ENCODE measurements at regions not wholly inside any gene's neighbourhood (a gene's known extent, or its start where the extent isn't known, plus 50 kb on each side); places are given as distances from the start of the nearest gene placed in this dataset.

DNA sequence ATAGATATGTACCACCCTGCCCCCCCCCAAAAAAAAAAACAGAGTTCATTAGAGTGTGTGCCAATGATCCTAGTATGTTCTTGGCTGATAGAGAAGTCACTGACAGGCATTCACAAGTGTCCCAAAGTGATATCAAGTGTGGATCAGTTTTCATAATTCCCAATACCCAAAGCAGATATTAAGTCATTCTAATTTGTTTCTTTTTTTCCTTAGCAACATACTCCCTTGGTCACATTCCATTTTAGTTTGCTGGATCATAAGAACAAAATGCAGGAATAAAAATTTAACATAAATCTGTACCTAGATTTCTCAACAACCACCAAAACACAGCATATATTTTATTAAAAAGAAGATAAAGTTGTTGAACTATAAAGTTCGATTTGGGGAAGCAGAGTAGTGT, 129.8 kb upstream of the PALMD start:
- ATAC-seq (replicated peaks in 1 of 2), result no peak
- peaks cover 7% of the 10 kb centered on the region for H3K27me3 Mint-ChIP-seq (ENCODE audit: low read depth)

DNA sequence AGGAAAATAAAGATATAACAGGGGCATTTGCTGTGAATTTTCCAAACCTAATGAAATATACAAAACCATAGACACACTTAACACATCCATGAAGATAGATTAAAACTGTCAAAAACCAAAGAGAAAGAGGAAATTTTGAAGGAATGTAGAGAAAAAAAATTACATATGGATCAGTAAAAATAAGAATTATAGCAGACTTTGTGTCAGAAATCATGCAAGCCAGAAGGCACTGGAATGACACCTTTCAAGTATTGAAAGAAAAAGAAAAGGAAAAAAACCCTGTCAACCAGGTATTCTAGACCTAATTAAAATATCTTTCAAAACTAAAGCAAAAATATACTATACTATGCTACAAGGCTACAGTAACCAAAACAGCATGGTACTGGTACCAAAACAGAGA, 125.8 kb upstream of the PALMD start:
- H3K4me3 Mint-ChIP-seq, result no peak overlapping the region
- no peaks in the 10 kb centered on the region for H3K36me3 Mint-ChIP-seq (ENCODE audit: insufficient read depth in 2 of 2)
- no peaks in the 10 kb centered on the region for H3K27me3 Mint-ChIP-seq (ENCODE audit: low read depth)
- ATAC-seq (replicated peaks in 1 of 2) (no peak), DNase-seq (no peak)
- H3K9me3 Mint-ChIP-seq, result no peaks in the 10 kb centered on the region
- H3K4me1 Mint-ChIP-seq (ENCODE audit: low read depth), result no peaks in the 10 kb centered on the region
- H3K27ac Mint-ChIP-seq, result no peak overlapping the region

More for the DNA sequence above, 129.8 kb upstream of the PALMD start:
- H3K4me3 Mint-ChIP-seq, result no peak overlapping the region
- H3K27ac Mint-ChIP-seq, result no peak overlapping the region
- H3K4me1 Mint-ChIP-seq (ENCODE audit: low read depth), result no peaks in the 10 kb centered on the region
- no peaks in the 10 kb centered on the region for H3K36me3 Mint-ChIP-seq (ENCODE audit: insufficient read depth in 2 of 2)
- DNase-seq, result no peak
- H3K9me3 Mint-ChIP-seq, result no peaks in the 10 kb centered on the region

DNA sequence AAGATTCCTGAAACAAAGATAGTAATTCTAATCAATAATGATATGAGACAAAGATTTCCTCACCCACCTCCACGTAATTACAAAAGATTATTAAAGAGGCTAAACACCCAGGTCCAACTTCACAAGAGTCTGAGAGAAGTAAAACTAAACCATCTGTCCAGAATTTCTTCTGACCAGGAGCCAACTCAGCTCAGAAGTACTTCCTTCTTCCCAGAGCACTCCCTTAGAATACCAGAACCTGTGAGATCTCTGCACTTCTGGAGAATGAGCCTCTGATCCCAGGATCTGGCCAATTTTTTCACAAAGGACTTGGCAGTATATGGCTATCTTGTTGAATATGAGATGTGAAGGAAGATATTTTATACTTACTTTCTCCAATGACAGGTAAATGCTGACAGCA, 120.6 kb upstream of the PALMD start:
- Mint-ChIP-seq H3K4me3 (no peak overlapping the region), H3K27me3 (ENCODE audit: low read depth) (peaks cover 14% of the 10 kb centered on the region), H3K4me1 (ENCODE audit: low read depth) (no peaks in the 10 kb centered on the region), H3K9me3 (no peaks in the 10 kb centered on the region), H3K27ac (peak overlapping the region; percentile 7), H3K36me3 (ENCODE audit: insufficient read depth in 2 of 2) (no peaks in the 10 kb centered on the region)
- DNase-seq (no peak), ATAC-seq (replicated peaks in 1 of 2) (no peak)

GRCh38 chr1:99527078-99527477, 118.8 kb upstream of the PALMD start:
- no peaks in the 10 kb centered on the region for H3K36me3 Mint-ChIP-seq (ENCODE audit: insufficient read depth in 2 of 2)
- H3K4me1 Mint-ChIP-seq (ENCODE audit: low read depth), result no peaks in the 10 kb centered on the region
- no peak overlapping the region for H3K4me3 Mint-ChIP-seq
- no peaks in the 10 kb centered on the region for H3K9me3 Mint-ChIP-seq
- DNase-seq, result no peak
- H3K27ac Mint-ChIP-seq, result no peak overlapping the region
- H3K27me3 Mint-ChIP-seq (ENCODE audit: low read depth), result peaks cover 14% of the 10 kb centered on the region
- no peak for ATAC-seq (replicated peaks in 1 of 2)

DNA sequence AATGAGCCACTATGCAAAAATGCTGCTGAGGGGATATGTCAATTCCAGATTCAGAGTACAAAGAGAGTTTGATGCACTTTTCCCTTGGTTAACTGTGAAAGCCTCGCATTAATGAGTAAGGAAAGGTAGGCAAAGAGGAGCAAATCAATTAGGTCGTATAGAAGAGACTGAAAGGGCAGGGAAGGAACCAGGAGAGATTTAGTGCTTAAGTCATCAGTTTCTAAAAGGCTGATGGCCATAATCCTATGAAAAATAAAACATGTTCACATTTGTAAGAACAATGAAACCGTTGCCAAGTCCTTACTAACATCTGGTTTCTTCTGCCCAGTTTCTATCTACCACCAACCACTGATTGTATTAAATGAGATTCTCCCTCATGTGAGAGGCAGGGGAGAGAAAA, 118.4 kb upstream of the PALMD start:
- H3K36me3 Mint-ChIP-seq (ENCODE audit: insufficient read depth in 2 of 2), result no peaks in the 10 kb centered on the region
- no peaks in the 10 kb centered on the region for H3K4me1 Mint-ChIP-seq (ENCODE audit: low read depth)
- H3K9me3 Mint-ChIP-seq, result no peaks in the 10 kb centered on the region
- H3K27me3 Mint-ChIP-seq (ENCODE audit: low read depth), result peaks cover 14% of the 10 kb centered on the region
- no peak overlapping the region for H3K27ac Mint-ChIP-seq
- no peak for DNase-seq
- no peak for ATAC-seq (replicated peaks in 1 of 2)
- no peak overlapping the region for H3K4me3 Mint-ChIP-seq

DNA sequence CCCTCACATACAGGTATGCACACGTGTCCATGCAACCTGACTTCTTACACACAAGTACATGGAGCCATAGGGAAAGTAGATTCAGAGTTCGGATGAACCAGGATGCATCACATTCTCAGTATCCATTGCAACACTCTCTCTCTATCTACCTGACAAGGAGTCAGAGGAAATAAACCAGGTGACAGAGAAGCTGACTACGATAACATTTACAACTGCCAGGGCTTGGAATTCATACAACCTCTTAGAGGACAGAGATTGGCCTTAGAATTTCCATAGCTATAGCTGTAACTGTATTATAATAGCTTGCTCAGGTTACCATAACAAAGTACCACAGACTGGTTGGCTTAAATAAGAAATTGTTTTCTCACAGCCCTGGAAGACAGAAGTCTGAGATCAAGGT, 116.9 kb upstream of the PALMD start:
- no peaks in the 10 kb centered on the region for H3K9me3 Mint-ChIP-seq
- peaks cover 14% of the 10 kb centered on the region for H3K27me3 Mint-ChIP-seq (ENCODE audit: low read depth)
- H3K4me3 Mint-ChIP-seq, result no peak overlapping the region
- ATAC-seq (replicated peaks in 1 of 2), result no peak
- no peak for DNase-seq
- H3K27ac Mint-ChIP-seq, result no peak overlapping the region
- H3K36me3 Mint-ChIP-seq (ENCODE audit: insufficient read depth in 2 of 2), result no peaks in the 10 kb centered on the region
- H3K4me1 Mint-ChIP-seq (ENCODE audit: low read depth), result no peaks in the 10 kb centered on the region

- H3K36me3 Mint-ChIP-seq (ENCODE audit: insufficient read depth in 2 of 2), result no peaks in the 10 kb centered on the region
- H3K9me3 Mint-ChIP-seq, result no peaks in the 10 kb centered on the region
- H3K4me1 Mint-ChIP-seq (ENCODE audit: low read depth), result no peaks in the 10 kb centered on the region
- H3K27me3 Mint-ChIP-seq (ENCODE audit: low read depth), result peaks cover 14% of the 10 kb centered on the region
- no peak overlapping the region for H3K4me3 Mint-ChIP-seq
- H3K27ac Mint-ChIP-seq, result no peak overlapping the region
- ATAC-seq (replicated peaks in 1 of 2) (no peak), DNase-seq (no peak)
Observed at GRCh38 chr1:99531578-99532275, 114.2 kb upstream of the PALMD start.

- no peaks in the 10 kb centered on the region for H3K36me3 Mint-ChIP-seq (ENCODE audit: insufficient read depth in 2 of 2)
- H3K4me1 Mint-ChIP-seq (ENCODE audit: low read depth), result no peaks in the 10 kb centered on the region
- H3K27ac Mint-ChIP-seq, result no peak overlapping the region
- peaks cover 9% of the 10 kb centered on the region for H3K27me3 Mint-ChIP-seq (ENCODE audit: low read depth)
- ATAC-seq (replicated peaks in 1 of 2) (no peak), DNase-seq (no peak)
- H3K4me3 Mint-ChIP-seq, result no peak overlapping the region
- H3K9me3 Mint-ChIP-seq, result no peaks in the 10 kb centered on the region
Observed at GRCh38 chr1:99532276-99532580, 113.7 kb upstream of the PALMD start.

- no peak for DNase-seq
- Mint-ChIP-seq H3K36me3 (ENCODE audit: insufficient read depth in 2 of 2) (no peaks in the 10 kb centered on the region), H3K9me3 (no peaks in the 10 kb centered on the region), H3K4me3 (no peak overlapping the region), H3K27me3 (ENCODE audit: low read depth) (peaks cover 6% of the 10 kb centered on the region), H3K4me1 (ENCODE audit: low read depth) (no peaks in the 10 kb centered on the region), H3K27ac (no peak overlapping the region)
- ATAC-seq (replicated peaks in 1 of 2), result no peak
Observed at GRCh38 chr1:99533909-99534637, 111.8 kb upstream of the PALMD start.

- no peaks in the 10 kb centered on the region for H3K4me1 Mint-ChIP-seq (ENCODE audit: low read depth)
- ATAC-seq (replicated peaks in 1 of 2) (no peak), DNase-seq (no peak)
- H3K9me3 Mint-ChIP-seq, result no peaks in the 10 kb centered on the region
- H3K27ac Mint-ChIP-seq, result no peak overlapping the region
- no peaks in the 10 kb centered on the region for H3K36me3 Mint-ChIP-seq (ENCODE audit: insufficient read depth in 2 of 2)
- no peak overlapping the region for H3K4me3 Mint-ChIP-seq
- peaks cover under 1% of the 10 kb centered on the region for H3K27me3 Mint-ChIP-seq (ENCODE audit: low read depth)
Observed at GRCh38 chr1:99534638-99534930, 111.3 kb upstream of the PALMD start.

GRCh38 chr1:99535470-99536164, 110.3 kb upstream of the PALMD start:
- ATAC-seq (replicated peaks in 1 of 2) (no peak), DNase-seq (no peak)
- Mint-ChIP-seq H3K27ac (no peak overlapping the region), H3K9me3 (no peaks in the 10 kb centered on the region), H3K27me3 (ENCODE audit: low read depth) (no peaks in the 10 kb centered on the region), H3K4me1 (ENCODE audit: low read depth) (no peaks in the 10 kb centered on the region), H3K36me3 (ENCODE audit: insufficient read depth in 2 of 2) (no peaks in the 10 kb centered on the region), H3K4me3 (no peak overlapping the region)

GRCh38 chr1:99537886-99538617, 107.9 kb upstream of the PALMD start:
- H3K27ac Mint-ChIP-seq, result no peak overlapping the region
- ATAC-seq (replicated peaks in 1 of 2) (no peak), DNase-seq (no peak)
- H3K4me1 Mint-ChIP-seq (ENCODE audit: low read depth), result no peaks in the 10 kb centered on the region
- H3K4me3 Mint-ChIP-seq, result no peak overlapping the region
- H3K27me3 Mint-ChIP-seq (ENCODE audit: low read depth), result no peaks in the 10 kb centered on the region
- H3K36me3 Mint-ChIP-seq (ENCODE audit: insufficient read depth in 2 of 2), result no peaks in the 10 kb centered on the region
- no peaks in the 10 kb centered on the region for H3K9me3 Mint-ChIP-seq

GRCh38 chr1:99538618-99538956, 107.3 kb upstream of the PALMD start:
- ATAC-seq (replicated peaks in 1 of 2) (no peak), DNase-seq (no peak)
- Mint-ChIP-seq H3K27ac (no peak overlapping the region), H3K4me3 (no peak overlapping the region), H3K4me1 (ENCODE audit: low read depth) (no peaks in the 10 kb centered on the region), H3K36me3 (ENCODE audit: insufficient read depth in 2 of 2) (no peaks in the 10 kb centered on the region), H3K27me3 (ENCODE audit: low read depth) (no peaks in the 10 kb centered on the region), H3K9me3 (no peaks in the 10 kb centered on the region)
